ENCODE measurements at regions not wholly inside any gene's neighbourhood (a gene's known extent, or its start where the extent isn't known, plus 50 kb on each side); places are given as distances from the start of the nearest gene placed in this dataset.

DNA sequence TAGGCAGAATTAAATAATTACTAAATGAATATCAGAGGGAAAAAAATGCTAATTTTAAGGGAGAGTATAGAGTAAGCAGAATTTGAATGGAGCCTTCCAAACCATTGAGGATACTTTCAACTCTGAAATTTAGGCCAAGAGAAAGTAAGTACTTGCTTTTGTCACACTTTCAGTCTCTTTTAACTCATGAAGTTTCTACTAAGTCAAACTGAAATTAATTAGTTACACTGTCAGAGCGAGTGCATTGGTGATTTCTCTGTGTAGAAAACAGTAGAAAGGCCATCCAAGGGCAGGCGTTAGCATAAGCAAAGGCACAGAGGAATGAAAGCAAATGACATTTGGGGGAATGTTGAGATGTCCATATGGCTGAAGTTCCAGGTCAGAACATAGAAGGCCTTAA, 92.9 kb downstream of the PLEKHG1 start:
- TF ChIP-seq EP300 (IDR thresholded peaks at IDR 0.05), result no peak
- TF ChIP-seq, protein P1, sequence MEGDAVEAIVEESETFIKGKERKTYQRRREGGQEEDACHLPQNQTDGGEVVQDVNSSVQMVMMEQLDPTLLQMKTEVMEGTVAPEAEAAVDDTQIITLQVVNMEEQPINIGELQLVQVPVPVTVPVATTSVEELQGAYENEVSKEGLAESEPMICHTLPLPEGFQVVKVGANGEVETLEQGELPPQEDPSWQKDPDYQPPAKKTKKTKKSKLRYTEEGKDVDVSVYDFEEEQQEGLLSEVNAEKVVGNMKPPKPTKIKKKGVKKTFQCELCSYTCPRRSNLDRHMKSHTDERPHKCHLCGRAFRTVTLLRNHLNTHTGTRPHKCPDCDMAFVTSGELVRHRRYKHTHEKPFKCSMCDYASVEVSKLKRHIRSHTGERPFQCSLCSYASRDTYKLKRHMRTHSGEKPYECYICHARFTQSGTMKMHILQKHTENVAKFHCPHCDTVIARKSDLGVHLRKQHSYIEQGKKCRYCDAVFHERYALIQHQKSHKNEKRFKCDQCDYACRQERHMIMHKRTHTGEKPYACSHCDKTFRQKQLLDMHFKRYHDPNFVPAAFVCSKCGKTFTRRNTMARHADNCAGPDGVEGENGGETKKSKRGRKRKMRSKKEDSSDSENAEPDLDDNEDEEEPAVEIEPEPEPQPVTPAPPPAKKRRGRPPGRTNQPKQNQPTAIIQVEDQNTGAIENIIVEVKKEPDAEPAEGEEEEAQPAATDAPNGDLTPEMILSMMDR (IDR thresholded peaks at IDR 0.05), result no peak
